NAMALWA (cell line): ENCODE measurements at regions not wholly inside any gene's neighbourhood (a gene's known extent, or its start where the extent isn't known, plus 50 kb on each side); places are given as distances from the start of the nearest gene placed in this dataset.

ENCODE experiments used
- DNase-seq: peaks from one replicate; pipeline ENCODE4 v3.0.0-alpha.2; 2015; ENCODE audit warnings: low spot score

DNA sequence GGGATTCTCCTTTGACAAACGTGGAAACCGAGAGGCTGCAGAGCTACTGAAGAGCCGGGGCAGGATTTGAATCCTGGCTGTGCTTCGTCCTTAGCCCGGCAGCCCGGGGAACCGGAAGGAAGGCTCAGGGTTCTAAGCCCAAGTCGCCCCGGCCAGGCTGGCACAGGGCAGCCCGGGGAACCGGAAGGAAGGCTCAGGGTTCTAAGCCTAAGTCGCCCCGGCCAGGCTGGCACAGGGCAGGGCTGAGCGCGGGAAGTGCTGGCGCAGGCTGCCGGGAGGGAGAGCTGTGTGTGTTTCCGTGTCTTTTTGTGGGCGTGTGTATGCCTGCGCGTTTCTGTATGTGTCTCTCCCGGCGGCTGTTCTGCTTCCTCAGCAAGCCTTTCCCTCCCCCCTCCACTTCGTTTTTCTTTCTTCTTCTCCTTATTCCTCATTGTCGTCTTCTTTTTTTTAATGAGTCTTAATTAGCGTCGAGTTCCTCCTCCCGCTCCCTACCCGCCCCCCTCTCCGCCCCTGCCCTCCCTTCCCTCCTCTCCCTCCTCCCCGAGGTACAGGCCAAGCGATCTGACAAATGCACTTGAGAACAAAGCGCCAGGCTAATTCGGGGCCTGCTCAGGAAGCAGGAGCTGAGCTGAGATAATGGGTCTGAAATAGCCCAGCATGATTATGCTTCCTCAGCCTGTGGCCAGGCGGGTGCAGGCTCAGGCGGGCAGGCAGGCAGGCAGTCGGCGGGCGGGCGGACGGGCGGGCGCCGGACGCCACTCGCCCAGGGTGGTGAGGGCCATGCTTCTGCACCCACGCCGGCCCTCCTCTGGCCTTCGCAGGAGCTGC is 65.9 kb downstream of the EFNB1 start:
- DNase-seq = no peak

- DNase-seq = no peak
Observed at GRCh38 chrX:68894142-68894512, 65.3 kb downstream of the EFNB1 start.

- DNase-seq = no peak
Observed at GRCh38 chrX:68892651-68893050, 63.8 kb downstream of the EFNB1 start.

GRCh38 chrX:68892134-68892533 is 63.3 kb downstream of the EFNB1 start:
- no peak for DNase-seq
